Hepatocyte (in vitro differentiated cells): ENCODE measurements at regions not wholly inside any gene's neighbourhood (a gene's known extent, or its start where the extent isn't known, plus 50 kb on each side); places are given as distances from the start of the nearest gene placed in this dataset.

ENCODE experiments used
- DNase-seq: peaks from one replicate; pipeline ENCODE4 v3.0.0-alpha.2; 2016; ENCODE audit warnings: low spot score
- H2AFZ ChIP-seq: fragments of 200-600 bp; sonication (generic); 2 replicates; pipeline ENCODE4 v1.6.0; 2016; ENCODE audit warnings: antibody characterized with exemption, mild to moderate bottlenecking
- H3K27ac ChIP-seq: fragments of 200-600 bp; sonication (generic); 2 replicates; pipeline ENCODE4 v1.5.1; 2016; ENCODE audit warnings: mild to moderate bottlenecking
- H3K27me3 ChIP-seq: fragments of 200-600 bp; sonication (generic); 2 replicates; pipeline ENCODE4 v1.6.1; 2016
- H3K36me3 ChIP-seq: fragments of 200-600 bp; sonication (generic); replicated peaks from 2 replicates; pipeline ENCODE4 v1.5.1; 2016; ENCODE audit warnings: low read depth; ENCODE audit not compliant: insufficient read depth
- H3K4me1 ChIP-seq: fragments of 200-600 bp; sonication (generic); 2 replicates; pipeline ENCODE4 v1.5.1; 2016; ENCODE audit warnings: mild to moderate bottlenecking, moderate library complexity; ENCODE audit not compliant: insufficient read depth
- H3K4me2 ChIP-seq: fragments of 200-600 bp; sonication (generic); 2 replicates; pipeline ENCODE4 v1.6.0; 2016
- H3K4me3 ChIP-seq: fragments of 200-600 bp; sonication (generic); 2 replicates; pipeline ENCODE4 v1.5.1; 2016; ENCODE audit warnings: mild to moderate bottlenecking
- H3K79me2 ChIP-seq: fragments of 200-600 bp; sonication (generic); 2 replicates; pipeline ENCODE4 v1.6.0; 2017; ENCODE audit warnings: mild to moderate bottlenecking
- H3K9me2 ChIP-seq: fragments of 200-600 bp; sonication (generic); replicated peaks from 2 replicates; pipeline ENCODE4 v1.6.0; 2017; ENCODE audit warnings: mild to moderate bottlenecking; ENCODE audit not compliant: insufficient read depth
- H3K9me3 ChIP-seq: fragments of 200-600 bp; sonication (generic); 2 replicates; pipeline ENCODE4 v1.5.1; 2016; ENCODE audit warnings: low read depth, mild to moderate bottlenecking
- H4K20me1 ChIP-seq: fragments of 200-600 bp; sonication (generic); 2 replicates; pipeline ENCODE4 v1.6.0; 2016; ENCODE audit warnings: mild to moderate bottlenecking; ENCODE audit not compliant: insufficient read depth, poor library complexity, severe bottlenecking
- CTCF ChIP-seq: fragments of 200-600 bp; sonication (generic); IDR thresholded peaks from 2 replicates; pipeline ENCODE4 v1.5.1; 2016; ENCODE audit warnings: antibody characterized with exemption, mild to moderate bottlenecking; ENCODE audit not compliant: poor library complexity
- EZH2 ChIP-seq: fragments of 200-600 bp; sonication (generic); IDR thresholded peaks from 2 replicates; pipeline ENCODE4 v1.6.1; 2016; ENCODE audit warnings: antibody characterized with exemption, mild to moderate bottlenecking, borderline replicate concordance
- EZH2phosphoT487 ChIP-seq: fragments of 200-600 bp; sonication (generic); IDR thresholded peaks from one replicate; pipeline ENCODE4 v1.6.1; 2018; ENCODE audit warnings: antibody characterized with exemption, mild to moderate bottlenecking, low read depth, moderate library complexity; ENCODE audit not compliant: unreplicated experiment, severe bottlenecking
- WGBS: methylation state at CpG from one replicate; pipeline ENCODE4 v1.1.6; 2016; ENCODE audit warnings: low lambda C conversion rate; ENCODE audit errors: missing lambda C conversion rate; 5-methylcytosine and 5-hydroxymethylcytosine counted together

GRCh38 chr2:18194161-18194560 lies 315.7 kb downstream of the KCNS3 start:
- Histone ChIP-seq H3K9me3 (no peaks in the 10 kb centered on the region), H3K36me3 (no peaks in the 10 kb centered on the region), H2AFZ (no peak overlapping the region), H4K20me1 (no peaks in the 10 kb centered on the region), H3K27me3 (no peaks in the 10 kb centered on the region), H3K4me3 (no peak overlapping the region), H3K9me2 (no peaks in the 10 kb centered on the region), H3K79me2 (no peaks in the 10 kb centered on the region), H3K4me2 (no peak overlapping the region), H3K27ac (no peak overlapping the region), H3K4me1 (no peaks in the 10 kb centered on the region)
- TF ChIP-seq EZH2phosphoT487 = no peak
- no peak for TF ChIP-seq CTCF
- WGBS = 88% methylated on average over 1 of the region's 1 CpG
- DNase-seq = no peak

- Histone ChIP-seq H4K20me1 (no peaks in the 10 kb centered on the region), H3K36me3 (no peaks in the 10 kb centered on the region), H2AFZ (no peak overlapping the region), H3K27ac (no peak overlapping the region), H3K79me2 (no peaks in the 10 kb centered on the region), H3K4me2 (no peak overlapping the region), H3K9me3 (no peaks in the 10 kb centered on the region), H3K4me3 (no peak overlapping the region), H3K27me3 (no peaks in the 10 kb centered on the region), H3K4me1 (no peaks in the 10 kb centered on the region), H3K9me2 (no peaks in the 10 kb centered on the region)
- no peak for TF ChIP-seq EZH2phosphoT487
- no peak for TF ChIP-seq CTCF
- TF ChIP-seq EZH2 = no peak
- DNase-seq = no peak
- 70% methylated on average over 2 of the region's 2 CpGs for WGBS
Measured at GRCh38 chr2:18186816-18187613, 308.5 kb downstream of the KCNS3 start.

GRCh38 chr2:18182861-18183260 lies 304.4 kb downstream of the KCNS3 start:
- Histone ChIP-seq H3K36me3 (no peaks in the 10 kb centered on the region), H3K27me3 (no peaks in the 10 kb centered on the region), H3K9me3 (no peaks in the 10 kb centered on the region), H4K20me1 (no peaks in the 10 kb centered on the region), H3K27ac (no peak overlapping the region), H2AFZ (no peak overlapping the region), H3K9me2 (no peaks in the 10 kb centered on the region), H3K4me3 (no peak overlapping the region), H3K4me2 (no peak overlapping the region), H3K79me2 (no peaks in the 10 kb centered on the region), H3K4me1 (no peaks in the 10 kb centered on the region)
- DNase-seq = no peak
- 76% methylated on average over 2 of the region's 2 CpGs for WGBS
- no peak for TF ChIP-seq EZH2phosphoT487
- TF ChIP-seq EZH2 = no peak
- TF ChIP-seq CTCF = no peak
